Heart left ventricle (tissue), 16 donors: ENCODE measurements at regions not wholly inside any gene's neighbourhood (a gene's known extent, or its start where the extent isn't known, plus 50 kb on each side); places are given as distances from the start of the nearest gene placed in this dataset.

Source experiments
- ATAC-seq, 4 donors: fragments of 200-7000 bp; cut with Tn5 transposase; one replicate each; pipeline ENCODE4 v1.9.1; 2020 to 2022; ENCODE audit warnings: moderate library complexity in 4 of 4, mild to moderate bottlenecking in 3 of 4, moderate number of reproducible peaks in 1 of 4
- DNase-seq, 5 donors: peaks; one replicate each; pipeline ENCODE4 v3.0.0-alpha.2; 2020
- H3K27ac ChIP-seq, 12 donors: fragments of 200-600 bp; sonication (generic) in 4 of 12; one replicate each; pipeline versions ENCODE4 v1.5.0 to v1.8.0; 2016 to 2022; ENCODE audit warnings: mild to moderate bottlenecking in 2 of 12
- H3K27me3 ChIP-seq, 9 donors: fragments of 200-600 bp; sonication (generic) in 2 of 9; one replicate each; pipeline versions ENCODE4 v1.5.1 to v1.8.0; 2016 to 2022; ENCODE audit warnings: mild to moderate bottlenecking in 3 of 9
- H3K36me3 ChIP-seq, 9 donors: fragments of 200-600 bp; sonication (generic) in 2 of 9; one replicate each; pipeline versions ENCODE4 v1.5.0 to v1.8.0; 2018 to 2022; ENCODE audit warnings: mild to moderate bottlenecking in 2 of 9
- H3K4me1 ChIP-seq, 12 donors: fragments of 200-600 bp; sonication (generic) in 4 of 12; one replicate each; pipeline versions ENCODE4 v1.5.0 to v1.8.0; 2016 to 2022; ENCODE audit warnings: mild to moderate bottlenecking in 3 of 12
- H3K4me3 ChIP-seq, 12 donors: fragments of 200-600 bp; sonication (generic) in 4 of 12; one replicate each; pipeline versions ENCODE4 v1.5.0 to v1.8.0; 2017 to 2022; ENCODE audit warnings: mild to moderate bottlenecking in 9 of 12, moderate library complexity in 4 of 12
- H3K9me3 ChIP-seq, 12 donors: fragments of 200-600 bp; sonication (generic) in 4 of 12; one replicate each; pipeline versions ENCODE4 v1.5.0 to v1.8.0; 2016 to 2022; ENCODE audit warnings: mild to moderate bottlenecking in 1 of 12
- CTCF ChIP-seq, 12 donors: fragments of 200-600 bp; sonication (generic) in 4 of 12; IDR thresholded peaks; one replicate each; pipeline versions ENCODE4 v1.5.0 to v1.8.0; 2018 to 2022; ENCODE audit warnings: antibody characterized with exemption in 12 of 12, mild to moderate bottlenecking in 5 of 12
- POLR2A ChIP-seq, 2 donors: fragments of 450-650 bp; IDR thresholded peaks; one replicate each; pipeline ENCODE4 v1.6.1; 2017; ENCODE audit warnings: antibody characterized with exemption in 2 of 2, mild to moderate bottlenecking in 2 of 2, moderate library complexity in 2 of 2
- WGBS, 4 donors: extraction: QIAGEN DNeasy Blood & Tissue Kit in 2 of 4; methylation state at CpG; one replicate each; pipeline versions ENCODE4 v1.1.5 to v1.1.7; 2013 to 2018; 5-methylcytosine and 5-hydroxymethylcytosine counted together
- intact Hi-C, 10 donors: fragments of 100-400 bp; cut with DNase I; formaldehyde crosslinking; loops; one replicate each; pipeline versions ENCODE4 v1.11.1 to v1.14.2; 2022
- donor health status: ischemic (EF 13 %, LVEDD 7.1; RV severe dilation, severe dysfunction).
- donor health status: healthy with polysubstance abuse.
- donor health status: DM: no; HTN: yes; CAD: no.
- donor health status: DM: no; HTN: no; CAD: no.
- donor health status: ischemic (EF 25% LVEDD 6.9; RV normal size, moderate dysfunction).
- donor health status: ischemic (EF 25% LVEDD 5.7; RV mildly dilated, moderate dysfunction).
- donor health status: healthy.
- donor health status: DM: yes; HTN: yes; CAD: no.
- donor health status: ischemic (EF 35%, LVEDD 5.7; RV mildly dilated, moderate dysfunction).
- donor health status: nonischemic (EF 11% LVEDD 7.7; RV severe dilation, severe dysfunction).
- donor health status: DM: yes; HTN: yes; CAD: no.
- donor health status: PGD.
- donor health status: ischemic (EF 29% LVEDD 5.4; RV normal size, mild dysfunction).
- donor health status: nonischemic (EF 23%, LVEDD 6.1; RV moderate dilation, normal function).

GRCh38 chr13:112194579-112194978 is 127.6 kb downstream of the SOX1 start:
- Histone ChIP-seq H3K36me3 (no peaks in the 10 kb centered on the region), H3K27ac (no peak overlapping the region), H3K4me1 (no peaks in the 10 kb centered on the region), H3K9me3 (peaks cover 0 to 11% (median 0%) of the 10 kb centered on the region in 12 donors), H3K4me3 (no peak overlapping the region), H3K27me3 (peaks cover 0 to 12% (median 0%) of the 10 kb centered on the region in 9 donors)
- intact Hi-C loops: no loop called here
- ATAC-seq: no peak
- 80 to 89% (median 86%) methylated on average over 30 to 31 of the region's 31 CpGs for WGBS, 4 donors
- no peak for TF ChIP-seq POLR2A (IDR thresholded peaks at IDR 0.05)
- no peak for DNase-seq

GRCh38 chr13:112198396-112199010 is 131.6 kb downstream of the SOX1 start:
- Histone ChIP-seq H3K4me1 (no peaks in the 10 kb centered on the region), H3K36me3 (no peaks in the 10 kb centered on the region), H3K9me3 (peaks cover 0 to 1% (median 0%) of the 10 kb centered on the region in 12 donors), H3K4me3 (no peak overlapping the region), H3K27ac (no peak overlapping the region), H3K27me3 (peaks cover 0 to 37% (median 4%) of the 10 kb centered on the region in 9 donors)
- intact Hi-C loops: no loop called here
- WGBS, 4 donors: 83 to 90% (median 88%) methylated on average over 14 to 17 of the region's 17 CpGs
- DNase-seq (no peak), ATAC-seq (no peak)
- TF ChIP-seq CTCF (IDR thresholded peaks at IDR 0.05) (no peak), POLR2A (IDR thresholded peaks at IDR 0.05) (no peak)

GRCh38 chr13:112200200-112200599 is 133.3 kb downstream of the SOX1 start:
- no peaks in the 10 kb centered on the region for H3K9me3 ChIP-seq
- H3K27me3 ChIP-seq: peaks cover 0 to 52% (median 14%) of the 10 kb centered on the region in 9 donors
- DNase-seq (no peak), ATAC-seq (no peak)
- 80 to 83% (median 83%) methylated on average over 10 of the region's 10 CpGs for WGBS, 4 donors
- H3K27ac ChIP-seq: no peak overlapping the region
- intact Hi-C loops: no loop called here
- H3K4me1 ChIP-seq: peaks cover 0 to 9% (median 0%) of the 10 kb centered on the region in 12 donors
- no peaks in the 10 kb centered on the region for H3K36me3 ChIP-seq
- TF ChIP-seq CTCF (IDR thresholded peaks at IDR 0.05) (no peak), POLR2A (IDR thresholded peaks at IDR 0.05) (no peak)
- no peak overlapping the region for H3K4me3 ChIP-seq

GRCh38 chr13:112202266-112202665 is 135.3 kb downstream of the SOX1 start:
- H3K27me3 ChIP-seq: peaks cover 0 to 70% (median 20%) of the 10 kb centered on the region in 9 donors
- H3K4me3 ChIP-seq: no peak overlapping the region
- peaks cover 0 to 17% (median 2%) of the 10 kb centered on the region in 12 donors for H3K4me1 ChIP-seq
- H3K36me3 ChIP-seq: no peaks in the 10 kb centered on the region
- 89 to 93% (median 91%) methylated on average over 17 to 19 of the region's 19 CpGs for WGBS, 4 donors
- no peaks in the 10 kb centered on the region for H3K9me3 ChIP-seq
- TF ChIP-seq POLR2A (IDR thresholded peaks at IDR 0.05) (no peak), CTCF (IDR thresholded peaks at IDR 0.05) (no peak)
- DNase-seq (no peak), ATAC-seq (no peak)
- intact Hi-C loops: no loop called here
- H3K27ac ChIP-seq: no peak overlapping the region

GRCh38 chr13:112202966-112203365 is 136.0 kb downstream of the SOX1 start:
- WGBS, 4 donors: 73 to 77% (median 73%) methylated on average over 10 of the region's 10 CpGs
- Histone ChIP-seq H3K4me1 (peaks cover 0 to 17% (median 2%) of the 10 kb centered on the region in 12 donors), H3K9me3 (no peaks in the 10 kb centered on the region), H3K4me3 (no peak overlapping the region), H3K27ac (no peak overlapping the region), H3K36me3 (no peaks in the 10 kb centered on the region), H3K27me3 (peaks cover 0 to 73% (median 20%) of the 10 kb centered on the region in 9 donors)
- TF ChIP-seq POLR2A (IDR thresholded peaks at IDR 0.05): no peak
- TF ChIP-seq CTCF (IDR thresholded peaks at IDR 0.05): no peak
- no peak for DNase-seq
- intact Hi-C loops: no loop called here
- no peak for ATAC-seq
